Cardiac fibroblast (primary cell): ENCODE measurements at regions not wholly inside any gene's neighbourhood (a gene's known extent, or its start where the extent isn't known, plus 50 kb on each side); places are given as distances from the start of the nearest gene placed in this dataset.
"Not testable (repeated sequence)": the region's sequence is repeated elsewhere in the genome, so short reads cannot be mapped to it uniquely, and the experiment has no call there.

Source experiments
- DNase-seq, 2 donors: peaks; one replicate each; pipeline versions ENCODE4 v3.0.0 to v3.0.0-alpha.2; 2010; ENCODE audit warnings: low read depth in 2 of 2
- H3K4me3 ChIP-seq, 2 donors: replicated peaks in 1 of 2; 1 replicate in 1 of 2; 2 replicates in 1 of 2; pipeline ENCODE4 v1.5.1; 2011; ENCODE audit warnings: low read depth in 2 of 2, low read length in 2 of 2, mild to moderate bottlenecking in 2 of 2, moderate library complexity in 1 of 2
- TF ChIP-seq, protein P1 (sequence below): IDR thresholded peaks from one replicate; pipeline ENCODE4 v1.5.1; 2011; ENCODE audit warnings: low read depth, mild to moderate bottlenecking, low read length, inconsistent platforms

GRCh38 chr6:68533339-68533795 is 101.7 kb upstream of the ADGRB3 start:
- TF ChIP-seq, protein P1, sequence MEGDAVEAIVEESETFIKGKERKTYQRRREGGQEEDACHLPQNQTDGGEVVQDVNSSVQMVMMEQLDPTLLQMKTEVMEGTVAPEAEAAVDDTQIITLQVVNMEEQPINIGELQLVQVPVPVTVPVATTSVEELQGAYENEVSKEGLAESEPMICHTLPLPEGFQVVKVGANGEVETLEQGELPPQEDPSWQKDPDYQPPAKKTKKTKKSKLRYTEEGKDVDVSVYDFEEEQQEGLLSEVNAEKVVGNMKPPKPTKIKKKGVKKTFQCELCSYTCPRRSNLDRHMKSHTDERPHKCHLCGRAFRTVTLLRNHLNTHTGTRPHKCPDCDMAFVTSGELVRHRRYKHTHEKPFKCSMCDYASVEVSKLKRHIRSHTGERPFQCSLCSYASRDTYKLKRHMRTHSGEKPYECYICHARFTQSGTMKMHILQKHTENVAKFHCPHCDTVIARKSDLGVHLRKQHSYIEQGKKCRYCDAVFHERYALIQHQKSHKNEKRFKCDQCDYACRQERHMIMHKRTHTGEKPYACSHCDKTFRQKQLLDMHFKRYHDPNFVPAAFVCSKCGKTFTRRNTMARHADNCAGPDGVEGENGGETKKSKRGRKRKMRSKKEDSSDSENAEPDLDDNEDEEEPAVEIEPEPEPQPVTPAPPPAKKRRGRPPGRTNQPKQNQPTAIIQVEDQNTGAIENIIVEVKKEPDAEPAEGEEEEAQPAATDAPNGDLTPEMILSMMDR = no peak
- no peak for DNase-seq

GRCh38 chr6:68527691-68528090 is 107.4 kb upstream of the ADGRB3 start:
- DNase-seq = no peak
- TF ChIP-seq, protein P1 = no peak

More at GRCh38 chr6:68533339-68533795, 101.7 kb upstream of the ADGRB3 start:
- no peak overlapping the region for H3K4me3 ChIP-seq

GRCh38 chr6:68506911-68507310 is 128.2 kb upstream of the ADGRB3 start:
- TF ChIP-seq, protein P1 = no peak
- H3K4me3 ChIP-seq = no peak overlapping the region
- DNase-seq = no peak

More at GRCh38 chr6:68527691-68528090, 107.4 kb upstream of the ADGRB3 start:
- no peak overlapping the region for H3K4me3 ChIP-seq

DNA sequence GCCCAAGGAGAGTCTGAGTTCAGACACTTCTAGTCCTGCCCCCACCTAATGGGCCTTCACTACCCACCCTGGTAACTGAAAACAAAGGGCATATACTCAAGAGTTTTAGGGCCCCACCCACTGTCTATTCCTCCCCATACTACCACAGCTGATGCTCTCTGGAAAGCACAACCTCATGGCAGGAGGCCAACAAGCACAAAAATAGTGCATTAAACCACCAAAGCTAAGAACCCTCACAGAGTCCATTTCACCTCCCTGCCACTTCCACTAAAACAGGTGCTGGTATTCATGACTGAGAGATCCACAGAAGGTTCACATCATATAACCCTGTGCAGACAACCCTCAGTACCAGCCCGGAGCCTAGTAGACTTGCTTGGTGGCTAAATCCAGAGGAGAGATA is 132.1 kb upstream of the ADGRB3 start:
- TF ChIP-seq, protein P1 = no peak
- no peak for DNase-seq
- no peak overlapping the region for H3K4me3 ChIP-seq

GRCh38 chr6:68497927-68498326 is 137.2 kb upstream of the ADGRB3 start:
- DNase-seq = peak; percentile 3 to 56
- TF ChIP-seq, protein P1 = no peak
- H3K4me3 ChIP-seq = no peak overlapping the region

GRCh38 chr6:68494880-68495279 is 140.2 kb upstream of the ADGRB3 start:
- H3K4me3 ChIP-seq = not testable (repeated sequence)

GRCh38 chr6:68476611-68477010 is 158.5 kb upstream of the ADGRB3 start:
- H3K4me3 ChIP-seq = no peak overlapping the region
- TF ChIP-seq, protein P1 = no peak
- peak in 1 of 2 donors; percentile 3 for DNase-seq

More at GRCh38 chr6:68494880-68495279, 140.2 kb upstream of the ADGRB3 start:
- DNase-seq = not testable (repeated sequence)
